Transverse colon (tissue), 4 donors: ENCODE measurements at regions not wholly inside any gene's neighbourhood (a gene's known extent, or its start where the extent isn't known, plus 50 kb on each side); places are given as distances from the start of the nearest gene placed in this dataset.
"Not testable (repeated sequence)": the region's sequence is repeated elsewhere in the genome, so short reads cannot be mapped to it uniquely, and the experiment has no call there.

Experiments
- DNase-seq: peaks from one replicate; pipeline ENCODE4 v3.0.0-alpha.2; 2019
- H3K27ac ChIP-seq, 4 donors: fragments of 200-600 bp; sonication (generic); 2 replicates each; pipeline ENCODE4 v1.5.1; 2016 to 2018; ENCODE audit warnings: inconsistent platforms in 4 of 4
- H3K27me3 ChIP-seq: fragments of 200-600 bp; sonication (generic); 2 replicates; pipeline ENCODE4 v1.5.1; 2017; ENCODE audit warnings: inconsistent platforms
- H3K36me3 ChIP-seq, 4 donors: fragments of 200-600 bp; sonication (generic); 2 replicates each; pipeline ENCODE4 v1.5.1; 2017 to 2019; ENCODE audit warnings: inconsistent platforms in 4 of 4
- H3K4me1 ChIP-seq, 4 donors: fragments of 200-600 bp; sonication (generic); 2 replicates each; pipeline ENCODE4 v1.5.1; 2017 to 2020; ENCODE audit warnings: inconsistent platforms in 4 of 4
- H3K4me3 ChIP-seq, 4 donors: fragments of 200-600 bp; sonication (generic); 1 replicate in 1 of 4; 2 replicates in 3 of 4; pipeline versions ENCODE4 v1.5.1 to v1.6.1; 2017 to 2019; ENCODE audit warnings: inconsistent platforms in 4 of 4
- H3K9me3 ChIP-seq, 2 donors: fragments of 200-600 bp; sonication (generic); 2 replicates each; pipeline ENCODE4 v1.5.1; 2017 to 2019; ENCODE audit warnings: inconsistent platforms in 2 of 2
- EP300 ChIP-seq: sonication (generic); formaldehyde crosslinking; IDR thresholded peaks from one replicate; pipeline ENCODE4 v1.6.1; 2017; ENCODE audit warnings: antibody characterized with exemption, low read depth
- POLR2A ChIP-seq: fragments of 450-650 bp; IDR thresholded peaks from one replicate; pipeline ENCODE4 v1.6.1; 2016; ENCODE audit warnings: antibody characterized with exemption, mild to moderate bottlenecking, moderate library complexity
- POLR2AphosphoS5 ChIP-seq, 3 donors: sonication (generic); formaldehyde crosslinking; IDR thresholded peaks; one replicate each; pipeline ENCODE4 v1.6.1; 2016; ENCODE audit warnings: antibody characterized with exemption in 3 of 3
- WGBS, 2 donors: methylation state at CpG; one replicate each; pipeline ENCODE4 v1.1.5; 2018; ENCODE audit warnings: low coverage in 1 of 2; 5-methylcytosine and 5-hydroxymethylcytosine counted together
- in situ Hi-C, 4 donors: fragments of 200-750 bp; cut with MboI; loops; one replicate each; pipeline versions ENCODE4 v1.15.0 to v1.15.1; 2017; ENCODE audit warnings: low sequenced_read_pairs in 3 of 4, low pct_ligation_motif_present in 1 of 4, low pct_unique_long_range_greater_than_20kb in 1 of 4
- intact Hi-C: fragments of 100-400 bp; cut with DNase I; formaldehyde crosslinking; loops from one replicate; pipeline ENCODE4 v1.15.1; 2023; ENCODE audit warnings: low total_unique reads
- TF ChIP-seq, protein P1 (sequence below), 5 experiments: fragments of 200-600 bp in 3 of 5; fragments of 450-650 bp in 2 of 5; sonication (generic) in 3 of 5; IDR thresholded peaks; 1 replicate in 2 of 5; 2 replicates in 3 of 5; pipeline ENCODE4 v1.5.1; 2016 to 2017; ENCODE audit warnings: antibody characterized with exemption in 5 of 5, inconsistent platforms in 3 of 5, mild to moderate bottlenecking in 2 of 5, moderate library complexity in 1 of 5

DNA sequence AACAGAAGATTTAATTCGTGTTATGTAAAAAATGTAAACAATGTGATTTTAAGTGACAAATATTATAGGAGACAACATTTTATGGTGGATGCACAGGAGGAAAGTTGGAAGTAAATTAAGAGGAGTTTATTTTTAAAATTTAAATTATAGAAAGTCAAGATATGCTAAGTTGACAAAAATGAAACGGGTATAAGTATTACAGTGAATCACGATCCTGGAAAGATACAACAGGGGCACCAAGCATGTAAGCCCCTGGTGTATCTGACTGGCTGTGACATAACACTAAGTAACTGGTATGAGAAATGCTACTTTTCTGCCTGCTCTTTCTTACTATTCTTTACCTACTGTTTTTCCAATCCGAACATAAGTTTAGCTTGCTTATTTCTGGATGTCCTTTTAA lies 419.8 kb upstream of the CHD1 start:
- Histone ChIP-seq H3K4me3 (no peak overlapping the region), H3K36me3 (no peaks in the 10 kb centered on the region), H3K9me3 (peaks cover 0 to under 1% of the 10 kb centered on the region in 2 donors), H3K4me1 (no peaks in the 10 kb centered on the region), H3K27ac (no peak overlapping the region), H3K27me3 (no peaks in the 10 kb centered on the region)
- DNase-seq, result no peak
- TF ChIP-seq EP300, result no peak
- in situ Hi-C loops (no loop called here), intact Hi-C loops (no loop called here)
- WGBS, 2 donors, result 54 to 63% methylated on average over 4 of the region's 4 CpGs

DNA sequence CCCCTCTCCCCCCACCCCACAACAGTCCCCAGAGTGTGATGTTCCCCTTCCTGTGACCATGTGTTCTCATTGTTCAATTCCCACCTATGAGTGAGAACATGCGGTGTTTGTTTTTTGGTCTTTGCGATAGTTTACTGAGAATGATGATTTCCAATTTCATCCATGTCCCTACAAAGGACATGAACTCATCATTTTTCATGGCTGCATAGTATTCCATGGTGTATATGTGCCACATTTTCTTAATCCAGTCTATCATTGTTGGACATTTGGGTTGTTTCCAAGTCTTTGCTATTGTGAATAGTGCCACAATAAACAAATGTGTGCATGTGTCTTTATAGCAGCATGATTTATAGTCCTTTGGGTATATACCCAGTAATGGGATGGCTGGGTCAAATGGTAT lies 411.0 kb upstream of the CHD1 start:
- H3K27ac ChIP-seq, H3K4me1 ChIP-seq, H3K36me3 ChIP-seq, intact Hi-C loops, in situ Hi-C loops, DNase-seq, H3K4me3 ChIP-seq, H3K27me3 ChIP-seq, H3K9me3 ChIP-seq: not testable (repeated sequence)
- WGBS, 2 donors, result 94 to 100% methylated on average over 1 to 2 of the region's 2 CpGs

DNA sequence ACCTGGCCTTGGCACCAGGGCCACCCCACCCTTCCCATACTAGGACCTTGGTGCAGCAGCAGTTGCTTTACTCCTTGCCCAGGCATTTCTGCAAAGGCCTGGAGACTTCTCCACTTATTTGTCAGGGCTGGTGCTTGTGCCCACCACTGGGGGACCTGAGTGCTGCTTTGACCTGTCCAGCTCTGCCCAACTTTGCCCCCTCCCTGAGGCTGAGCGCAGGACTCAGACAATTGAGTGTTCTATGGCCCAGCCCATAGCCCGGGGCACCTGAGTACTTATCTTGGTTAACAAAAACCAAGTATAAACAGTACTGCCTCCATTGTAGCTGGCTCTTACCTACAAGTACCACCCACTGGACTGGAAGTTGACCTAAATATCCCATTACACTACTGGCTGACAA lies 406.1 kb upstream of the CHD1 start:
- Histone ChIP-seq H3K27me3 (no peaks in the 10 kb centered on the region), H3K36me3 (no peaks in the 10 kb centered on the region), H3K9me3 (peaks cover 0 to 3% of the 10 kb centered on the region in 2 donors), H3K4me3 (no peak overlapping the region), H3K27ac (no peak overlapping the region), H3K4me1 (no peaks in the 10 kb centered on the region)
- intact Hi-C loops (no loop called here), in situ Hi-C loops (no loop called here)
- WGBS, 2 donors, result 90% methylated on average over 2 of the region's 2 CpGs; no CpG with 5 or more reads in 1 of the 2 donors
- no peak for DNase-seq
- TF ChIP-seq EP300, result no peak

DNA sequence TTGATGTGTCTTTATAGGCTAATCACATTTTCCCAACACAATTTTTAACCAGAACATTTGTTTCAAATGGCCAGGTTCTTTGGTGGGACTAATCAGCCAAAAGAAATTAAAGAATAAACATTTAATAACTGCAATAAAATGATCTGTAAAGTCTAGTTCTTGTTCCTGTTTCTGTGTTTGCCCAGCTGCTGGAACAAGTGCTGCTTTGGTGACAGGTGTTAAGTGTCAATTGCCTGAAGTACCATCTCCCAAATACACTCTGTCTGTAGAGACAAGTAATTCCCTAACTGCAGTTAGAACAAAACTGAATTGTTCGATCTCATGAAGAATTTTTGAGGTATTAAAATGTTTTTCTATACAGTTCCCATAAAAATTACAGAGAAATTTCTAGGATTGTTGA lies 402.3 kb upstream of the CHD1 start:
- TF ChIP-seq, protein P1, sequence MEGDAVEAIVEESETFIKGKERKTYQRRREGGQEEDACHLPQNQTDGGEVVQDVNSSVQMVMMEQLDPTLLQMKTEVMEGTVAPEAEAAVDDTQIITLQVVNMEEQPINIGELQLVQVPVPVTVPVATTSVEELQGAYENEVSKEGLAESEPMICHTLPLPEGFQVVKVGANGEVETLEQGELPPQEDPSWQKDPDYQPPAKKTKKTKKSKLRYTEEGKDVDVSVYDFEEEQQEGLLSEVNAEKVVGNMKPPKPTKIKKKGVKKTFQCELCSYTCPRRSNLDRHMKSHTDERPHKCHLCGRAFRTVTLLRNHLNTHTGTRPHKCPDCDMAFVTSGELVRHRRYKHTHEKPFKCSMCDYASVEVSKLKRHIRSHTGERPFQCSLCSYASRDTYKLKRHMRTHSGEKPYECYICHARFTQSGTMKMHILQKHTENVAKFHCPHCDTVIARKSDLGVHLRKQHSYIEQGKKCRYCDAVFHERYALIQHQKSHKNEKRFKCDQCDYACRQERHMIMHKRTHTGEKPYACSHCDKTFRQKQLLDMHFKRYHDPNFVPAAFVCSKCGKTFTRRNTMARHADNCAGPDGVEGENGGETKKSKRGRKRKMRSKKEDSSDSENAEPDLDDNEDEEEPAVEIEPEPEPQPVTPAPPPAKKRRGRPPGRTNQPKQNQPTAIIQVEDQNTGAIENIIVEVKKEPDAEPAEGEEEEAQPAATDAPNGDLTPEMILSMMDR (IDR thresholded peaks at IDR 0.05), result no peak
- no peak for TF ChIP-seq POLR2A
- TF ChIP-seq POLR2AphosphoS5 (IDR thresholded peaks at IDR 0.05), result no peak
- no peak for TF ChIP-seq EP300
- Histone ChIP-seq H3K9me3 (peaks cover 0 to 2% of the 10 kb centered on the region in 2 donors), H3K4me1 (no peaks in the 10 kb centered on the region), H3K4me3 (no peak overlapping the region), H3K36me3 (no peaks in the 10 kb centered on the region), H3K27me3 (no peaks in the 10 kb centered on the region), H3K27ac (no peak overlapping the region)
- intact Hi-C loops (no loop called here), in situ Hi-C loops (no loop called here)
- WGBS, 2 donors, result 37% methylated on average over 1 of the region's 1 CpG; no CpG with 5 or more reads in 1 of the 2 donors
- no peak for DNase-seq

DNA sequence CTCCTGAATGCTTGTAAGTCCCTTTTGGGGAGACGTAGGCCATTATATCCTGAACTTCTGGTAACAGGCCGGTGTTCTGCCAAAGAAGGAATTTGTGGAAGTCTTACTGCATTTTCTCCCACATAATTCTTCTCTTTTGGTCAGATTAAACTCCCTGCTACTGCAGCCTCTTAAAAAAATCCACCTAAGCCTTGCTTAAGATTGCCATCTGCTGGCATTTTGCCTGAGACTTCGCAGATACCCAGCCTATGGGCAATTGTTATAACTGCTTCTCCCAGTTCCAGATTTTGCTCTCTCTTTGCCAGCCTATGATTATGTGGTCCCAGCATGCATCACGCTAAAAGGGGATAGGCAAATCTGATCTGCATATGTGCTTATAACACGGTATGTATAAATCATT lies 391.6 kb upstream of the CHD1 start:
- Histone ChIP-seq H3K36me3 (no peaks in the 10 kb centered on the region), H3K9me3 (no peaks in the 10 kb centered on the region), H3K4me3 (no peak overlapping the region), H3K4me1 (peaks cover 0 to 6% (median 0%) of the 10 kb centered on the region in 4 donors), H3K27ac (no peak overlapping the region), H3K27me3 (no peaks in the 10 kb centered on the region)
- no peak for DNase-seq
- in situ Hi-C loops (no loop called here), intact Hi-C loops (no loop called here)
- TF ChIP-seq POLR2AphosphoS5 (IDR thresholded peaks at IDR 0.05) (no peak), EP300 (no peak), POLR2A (no peak)
- TF ChIP-seq, protein P1 (IDR thresholded peaks at IDR 0.05), result no peak
- 49 to 58% methylated on average over 5 of the region's 5 CpGs for WGBS, 2 donors

DNA sequence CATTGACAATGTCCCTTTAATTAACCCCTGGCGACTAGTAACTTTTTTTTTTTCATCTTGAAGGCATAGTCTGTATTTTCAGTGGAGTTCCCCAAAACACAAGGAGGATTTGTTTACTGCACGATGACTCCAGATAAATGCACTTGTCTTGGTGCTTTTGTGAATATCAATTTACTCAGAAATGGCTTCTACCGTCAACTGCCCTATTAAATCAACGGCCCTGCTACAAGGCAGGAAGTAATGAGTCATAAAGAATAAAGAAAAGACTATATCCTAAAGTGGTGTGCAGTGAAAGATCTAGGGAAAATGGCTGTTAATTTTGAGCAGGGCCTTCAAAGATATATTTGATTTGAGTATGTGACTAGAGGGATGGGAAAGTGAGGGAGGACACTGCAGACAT lies 388.3 kb upstream of the CHD1 start:
- intact Hi-C loops, result no loop called here
- TF ChIP-seq POLR2A (no peak), POLR2AphosphoS5 (IDR thresholded peaks at IDR 0.05) (no peak), EP300 (no peak)
- TF ChIP-seq, protein P1 (IDR thresholded peaks at IDR 0.05), result no peak
- Histone ChIP-seq H3K27ac (no peak overlapping the region), H3K36me3 (no peaks in the 10 kb centered on the region), H3K4me1 (peaks cover 0 to 6% (median 0%) of the 10 kb centered on the region in 4 donors), H3K9me3 (no peaks in the 10 kb centered on the region), H3K4me3 (no peak overlapping the region), H3K27me3 (no peaks in the 10 kb centered on the region)
- 29 to 42% methylated on average over 4 of the region's 4 CpGs for WGBS, 2 donors
- no peak for DNase-seq
- in situ Hi-C loops, result no loop called here
